GM19397 (cell line): ENCODE measurements at regions not wholly inside any gene's neighbourhood (a gene's known extent, or its start where the extent isn't known, plus 50 kb on each side); places are given as distances from the start of the nearest gene placed in this dataset.
"Not testable (repeated sequence)": the region's sequence is repeated elsewhere in the genome, so short reads cannot be mapped to it uniquely, and the experiment has no call there.

Experiments used
- ATAC-seq: cut with Tn5 transposase; IDR thresholded peaks from one replicate; pipeline ENCODE4 v1.9.1; 2021; ENCODE audit warnings: mild to moderate bottlenecking, moderate library complexity; ENCODE audit not compliant: unreplicated experiment

GRCh38 chr5:17755406-17755805 lies 121.1 kb downstream of the TAF11L14 start:
- not testable (repeated sequence) for ATAC-seq

- ATAC-seq = no peak
These were observed 127.1 kb downstream of the TAF11L14 start for GRCh38 chr5:17761326-17761725.

- no peak for ATAC-seq
These were observed 129.0 kb downstream of the TAF11L14 start for GRCh38 chr5:17763301-17763700.

GRCh38 chr5:17766031-17766430 lies 131.8 kb downstream of the TAF11L14 start:
- ATAC-seq = no peak

- no peak for ATAC-seq
These were observed 135.0 kb downstream of the TAF11L14 start for GRCh38 chr5:17769277-17769676.

- ATAC-seq = no peak
These were observed 138.0 kb downstream of the TAF11L14 start for GRCh38 chr5:17772232-17772631.

GRCh38 chr5:17785774-17786173 lies 151.5 kb downstream of the TAF11L14 start:
- ATAC-seq = no peak

- no peak for ATAC-seq
These were observed 154.1 kb downstream of the TAF11L14 start for GRCh38 chr5:17788351-17788750.

GRCh38 chr5:17794201-17794600 lies 159.9 kb downstream of the TAF11L14 start:
- ATAC-seq = no peak

GRCh38 chr5:17794815-17795214 lies 160.6 kb downstream of the TAF11L14 start:
- no peak for ATAC-seq

GRCh38 chr5:17796142-17796541 lies 161.9 kb downstream of the TAF11L14 start:
- no peak for ATAC-seq

- no peak for ATAC-seq
These were observed 162.6 kb downstream of the TAF11L14 start for GRCh38 chr5:17796757-17797396.

- no peak for ATAC-seq
These were observed 165.3 kb downstream of the TAF11L14 start for GRCh38 chr5:17799521-17799920.

- no peak for ATAC-seq
These were observed 167.3 kb downstream of the TAF11L14 start for GRCh38 chr5:17801595-17801994.

GRCh38 chr5:17802256-17802655 lies 168.0 kb downstream of the TAF11L14 start:
- ATAC-seq = no peak

- ATAC-seq = no peak
These were observed 169.7 kb downstream of the TAF11L14 start for GRCh38 chr5:17803971-17804370.

- ATAC-seq = no peak
These were observed 171.1 kb downstream of the TAF11L14 start for GRCh38 chr5:17805227-17805825.

GRCh38 chr5:17806818-17807468 lies 172.7 kb downstream of the TAF11L14 start:
- ATAC-seq = no peak

- ATAC-seq = no peak
These were observed 174.3 kb downstream of the TAF11L14 start for GRCh38 chr5:17808566-17808965.

GRCh38 chr5:17810734-17811133 lies 176.5 kb downstream of the TAF11L14 start:
- ATAC-seq = no peak

- ATAC-seq = no peak
These were observed 179.0 kb downstream of the TAF11L14 start for GRCh38 chr5:17813214-17813613.

GRCh38 chr5:17816505-17816904 lies 182.2 kb downstream of the TAF11L14 start:
- no peak for ATAC-seq
